ENCODE measurements at regions not wholly inside any gene's neighbourhood (a gene's known extent, or its start where the extent isn't known, plus 50 kb on each side); places are given as distances from the start of the nearest gene placed in this dataset.
"Not testable (repeated sequence)": the region's sequence is repeated elsewhere in the genome, so short reads cannot be mapped to it uniquely, and the experiment has no call there.

- in situ Hi-C loops (cut with HindIII; ENCODE audit: low sequenced_read_pairs): no loop called here
- DNase-seq (ENCODE audit: low spot score): no peak
Observed at GRCh38 chr6:11854408-11855165, 76.0 kb upstream of the ADTRP start.

GRCh38 chr6:11853678-11854407 is 75.2 kb upstream of the ADTRP start:
- in situ Hi-C loops (cut with HindIII; ENCODE audit: low sequenced_read_pairs): no loop called here
- DNase-seq (ENCODE audit: low spot score): no peak

- in situ Hi-C loops (cut with HindIII; ENCODE audit: low sequenced_read_pairs): no loop called here
Observed at GRCh38 chr6:11852061-11852651, 73.6 kb upstream of the ADTRP start.

GRCh38 chr6:11851387-11851786 is 72.8 kb upstream of the ADTRP start:
- in situ Hi-C loops (cut with HindIII; ENCODE audit: low sequenced_read_pairs): no loop called here
- no peak for DNase-seq (ENCODE audit: low spot score)

More at GRCh38 chr6:11852061-11852651, 73.6 kb upstream of the ADTRP start:
- DNase-seq (ENCODE audit: low spot score): peak; percentile 13

- in situ Hi-C loops (cut with HindIII; ENCODE audit: low sequenced_read_pairs): no loop called here
- no peak for DNase-seq (ENCODE audit: low spot score)
Observed at GRCh38 chr6:11848852-11849731, 70.5 kb upstream of the ADTRP start.

- in situ Hi-C loops (cut with HindIII; ENCODE audit: low sequenced_read_pairs): no loop called here
Observed at GRCh38 chr6:11848346-11848651, 69.7 kb upstream of the ADTRP start.

GRCh38 chr6:11847515-11848345 is 69.1 kb upstream of the ADTRP start:
- DNase-seq (ENCODE audit: low spot score): no peak
- in situ Hi-C loops (cut with HindIII; ENCODE audit: low sequenced_read_pairs): no loop called here

More at GRCh38 chr6:11848346-11848651, 69.7 kb upstream of the ADTRP start:
- DNase-seq (ENCODE audit: low spot score): no peak

- in situ Hi-C loops (cut with HindIII; ENCODE audit: low sequenced_read_pairs); DNase-seq (ENCODE audit: low spot score): not testable (repeated sequence)
Observed at GRCh38 chr6:11847068-11847467, 68.5 kb upstream of the ADTRP start.

- DNase-seq (ENCODE audit: low spot score): no peak
- in situ Hi-C loops (cut with HindIII; ENCODE audit: low sequenced_read_pairs): no loop called here
Observed at GRCh38 chr6:11845664-11846577, 67.3 kb upstream of the ADTRP start.

GRCh38 chr6:11842795-11843194 is 64.2 kb upstream of the ADTRP start:
- DNase-seq (ENCODE audit: low spot score); in situ Hi-C loops (cut with HindIII; ENCODE audit: low sequenced_read_pairs): not testable (repeated sequence)

- in situ Hi-C loops (cut with HindIII; ENCODE audit: low sequenced_read_pairs): no loop called here
- DNase-seq (ENCODE audit: low spot score): no peak
Observed at GRCh38 chr6:11835065-11835464, 56.5 kb upstream of the ADTRP start.

- DNase-seq (ENCODE audit: low spot score): no peak
- in situ Hi-C loops (cut with HindIII; ENCODE audit: low sequenced_read_pairs): no loop called here
Observed at GRCh38 chr6:11833626-11834592, 55.3 kb upstream of the ADTRP start.

- DNase-seq (ENCODE audit: low spot score): no peak
- in situ Hi-C loops (cut with HindIII; ENCODE audit: low sequenced_read_pairs): no loop called here
Observed at GRCh38 chr6:11831653-11832052, 53.0 kb upstream of the ADTRP start.

GRCh38 chr6:11830520-11830919 is 51.9 kb upstream of the ADTRP start:
- DNase-seq (ENCODE audit: low spot score): no peak
- in situ Hi-C loops (cut with HindIII; ENCODE audit: low sequenced_read_pairs): no loop called here

- in situ Hi-C loops (cut with HindIII; ENCODE audit: low sequenced_read_pairs): no loop called here
- DNase-seq (ENCODE audit: low spot score): no peak
Observed at GRCh38 chr6:11830105-11830504, 51.5 kb upstream of the ADTRP start.

- DNase-seq (ENCODE audit: low spot score): no peak
- in situ Hi-C loops (cut with HindIII; ENCODE audit: low sequenced_read_pairs): no loop called here
Observed at GRCh38 chr6:11828262-11828870, 49.8 kb upstream of the ADTRP start.

All from G401 (cell line).